Neural progenitor cell (in vitro differentiated cells): ENCODE measurements at regions not wholly inside any gene's neighbourhood (a gene's known extent, or its start where the extent isn't known, plus 50 kb on each side); places are given as distances from the start of the nearest gene placed in this dataset.

ENCODE experiments used
- EZH2 ChIP-seq: fragments of 200-600 bp; sonication (generic); IDR thresholded peaks from 2 replicates; pipeline ENCODE4 v1.6.1; 2017; ENCODE audit warnings: antibody characterized with exemption, mild to moderate bottlenecking, moderate library complexity
- EZH2phosphoT487 ChIP-seq: fragments of 200-600 bp; sonication (generic); IDR thresholded peaks from 2 replicates; pipeline ENCODE4 v1.6.1; 2017; ENCODE audit warnings: antibody characterized with exemption
- TF ChIP-seq, protein P1 (sequence below): fragments of 200-600 bp; sonication (generic); IDR thresholded peaks from 2 replicates; pipeline ENCODE4 v1.5.1; 2017; ENCODE audit warnings: antibody characterized with exemption, mild to moderate bottlenecking

DNA sequence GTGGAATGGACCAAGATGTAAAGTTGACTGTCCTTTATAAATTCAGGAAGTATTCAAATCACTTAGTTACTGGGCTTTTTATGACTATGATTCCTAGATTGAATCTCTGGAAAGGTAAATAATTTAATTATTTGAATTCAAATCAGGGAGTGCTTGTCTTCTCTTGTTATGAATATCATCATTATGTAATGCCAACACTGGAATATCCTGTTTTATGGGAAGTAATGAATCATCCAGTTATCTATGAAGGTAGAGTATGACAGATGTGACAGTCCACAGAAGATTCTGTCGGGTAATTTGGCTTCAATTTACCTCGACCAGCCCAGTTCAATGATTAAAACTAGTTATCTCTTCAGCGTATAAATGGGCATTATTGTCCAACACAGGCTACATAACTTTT is 141.0 kb upstream of the NUDT12 start:
- TF ChIP-seq, protein P1, sequence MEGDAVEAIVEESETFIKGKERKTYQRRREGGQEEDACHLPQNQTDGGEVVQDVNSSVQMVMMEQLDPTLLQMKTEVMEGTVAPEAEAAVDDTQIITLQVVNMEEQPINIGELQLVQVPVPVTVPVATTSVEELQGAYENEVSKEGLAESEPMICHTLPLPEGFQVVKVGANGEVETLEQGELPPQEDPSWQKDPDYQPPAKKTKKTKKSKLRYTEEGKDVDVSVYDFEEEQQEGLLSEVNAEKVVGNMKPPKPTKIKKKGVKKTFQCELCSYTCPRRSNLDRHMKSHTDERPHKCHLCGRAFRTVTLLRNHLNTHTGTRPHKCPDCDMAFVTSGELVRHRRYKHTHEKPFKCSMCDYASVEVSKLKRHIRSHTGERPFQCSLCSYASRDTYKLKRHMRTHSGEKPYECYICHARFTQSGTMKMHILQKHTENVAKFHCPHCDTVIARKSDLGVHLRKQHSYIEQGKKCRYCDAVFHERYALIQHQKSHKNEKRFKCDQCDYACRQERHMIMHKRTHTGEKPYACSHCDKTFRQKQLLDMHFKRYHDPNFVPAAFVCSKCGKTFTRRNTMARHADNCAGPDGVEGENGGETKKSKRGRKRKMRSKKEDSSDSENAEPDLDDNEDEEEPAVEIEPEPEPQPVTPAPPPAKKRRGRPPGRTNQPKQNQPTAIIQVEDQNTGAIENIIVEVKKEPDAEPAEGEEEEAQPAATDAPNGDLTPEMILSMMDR = no peak
- TF ChIP-seq EZH2phosphoT487 (no peak), EZH2 (no peak)
